ENCODE measurements at regions not wholly inside any gene's neighbourhood (a gene's known extent, or its start where the extent isn't known, plus 50 kb on each side); places are given as distances from the start of the nearest gene placed in this dataset.

GRCh38 chr12:24750263-24750662 is 198.6 kb downstream of the BCAT1 start:
- no peak for TF ChIP-seq CTCF (IDR thresholded peaks at IDR 0.05)
- no peak for TF ChIP-seq POLR2A (IDR thresholded peaks at IDR 0.05)
- TF ChIP-seq POLR2AphosphoS5 (IDR thresholded peaks at IDR 0.05) = no peak

All from breast epithelium (tissue), 3 donors.